ENCODE measurements at regions not wholly inside any gene's neighbourhood (a gene's known extent, or its start where the extent isn't known, plus 50 kb on each side); places are given as distances from the start of the nearest gene placed in this dataset.
"Not testable (repeated sequence)": the region's sequence is repeated elsewhere in the genome, so short reads cannot be mapped to it uniquely, and the experiment has no call there.

DNA sequence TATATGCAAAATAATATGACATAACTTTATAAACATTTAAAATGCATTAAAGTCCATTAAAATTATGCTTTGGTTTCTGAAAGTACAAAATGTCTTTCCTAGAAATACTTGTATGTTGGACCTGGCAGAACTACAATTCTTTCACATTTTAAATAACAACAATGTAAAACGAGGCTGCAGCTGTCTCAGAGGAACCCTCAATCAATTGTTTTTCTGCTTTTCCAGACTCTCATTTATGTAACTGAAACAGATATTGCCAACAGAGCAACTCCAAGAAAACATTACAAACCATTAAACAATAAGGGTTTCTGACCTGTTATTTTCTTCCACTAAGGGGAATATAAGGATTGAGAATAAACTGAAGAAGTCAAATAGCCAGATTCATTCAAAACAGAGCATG is 1193.4 kb downstream of the NCAM2 start:
- no peak for DNase-seq

DNA sequence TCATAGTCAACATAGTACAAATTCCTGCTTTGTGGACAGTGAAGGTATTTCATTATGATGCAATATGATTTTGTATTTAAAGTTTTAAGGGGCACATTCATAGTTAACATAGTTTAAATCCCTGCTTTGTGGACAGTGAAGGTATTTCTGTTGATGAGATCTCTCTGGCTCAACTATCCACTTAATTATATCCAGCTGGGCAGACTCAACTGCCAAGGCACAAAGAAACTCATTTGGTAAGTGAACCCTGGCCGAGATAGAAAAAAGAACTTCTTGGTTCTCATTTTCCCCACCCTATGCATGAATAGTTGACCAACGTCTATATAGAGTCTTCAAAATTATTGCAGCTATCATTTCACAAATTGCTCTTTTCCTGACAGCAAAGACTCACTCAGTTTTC is 1194.6 kb downstream of the NCAM2 start:
- no peak for DNase-seq

DNA sequence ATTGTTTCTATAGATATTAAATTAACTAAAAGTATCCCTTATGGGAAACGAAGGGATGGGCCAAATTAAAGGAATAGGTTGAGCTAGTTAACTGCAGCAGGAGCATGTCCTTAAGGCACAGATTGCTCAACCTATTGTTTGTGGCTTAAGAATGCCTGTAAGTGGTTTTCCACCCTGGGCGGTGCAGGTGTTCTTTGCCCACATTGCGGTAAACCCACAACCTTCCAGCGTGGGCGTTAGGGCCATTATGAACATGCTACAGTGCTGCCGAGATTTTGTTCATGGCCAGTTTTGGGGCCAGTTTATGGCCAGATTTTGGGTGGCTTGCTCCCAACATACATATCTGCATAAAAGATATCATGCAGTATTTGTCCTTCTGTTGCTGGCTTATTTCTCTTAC is 1196.8 kb downstream of the NCAM2 start:
- not testable (repeated sequence) for DNase-seq

DNA sequence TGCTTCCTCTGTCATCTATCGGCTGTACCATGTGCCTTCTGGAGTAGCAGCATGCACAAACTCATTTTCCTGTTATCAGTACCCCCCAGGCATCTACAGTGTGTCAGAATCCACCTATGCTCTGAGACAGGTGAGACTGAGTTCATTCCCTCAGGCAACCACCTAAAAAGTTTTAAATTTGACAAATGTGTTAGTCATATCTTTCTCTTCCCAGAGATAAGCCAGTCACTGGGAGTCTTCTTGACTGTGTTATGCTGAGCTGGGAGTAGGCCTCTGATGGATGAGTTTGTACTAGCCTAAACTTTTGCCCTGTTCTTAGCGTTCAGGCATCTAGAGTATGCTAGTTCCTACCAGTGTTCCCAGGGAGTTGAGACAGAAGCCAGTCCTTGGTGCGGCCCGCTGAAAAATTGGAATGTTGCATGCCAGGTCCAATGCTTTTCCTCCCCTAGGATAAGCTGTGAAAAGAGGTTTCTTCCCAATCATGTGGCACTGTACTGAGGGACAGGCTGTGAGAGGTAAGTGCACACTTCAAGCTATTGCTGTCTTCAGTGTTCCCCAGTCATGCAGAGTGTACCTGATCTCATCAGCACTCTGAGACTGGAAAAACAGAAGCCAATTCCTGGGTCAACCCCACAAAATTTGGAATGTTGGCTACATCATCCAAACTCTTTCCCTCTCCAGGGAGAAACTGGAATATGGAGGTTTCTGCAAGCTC is 1202.3 kb downstream of the NCAM2 start:
- DNase-seq: no peak

DNA sequence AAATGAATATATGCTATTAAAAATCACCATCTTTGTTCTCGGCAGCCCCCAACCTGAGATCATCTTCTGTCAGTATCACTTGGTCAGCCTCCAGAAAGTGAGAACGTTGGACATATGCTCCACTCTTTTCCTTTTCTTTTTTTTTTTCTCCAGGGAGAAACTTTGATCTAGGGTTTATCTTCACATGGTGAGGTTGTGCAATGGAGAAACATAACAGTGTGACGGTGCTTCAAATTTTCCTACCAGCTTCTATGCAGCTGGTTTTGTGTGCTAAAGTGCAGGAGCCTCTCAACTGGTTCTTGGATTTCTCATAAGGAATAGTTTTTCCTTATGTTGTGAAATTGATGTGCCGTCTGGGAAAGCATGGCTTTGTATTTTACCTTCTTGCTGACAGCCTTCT is 1202.9 kb downstream of the NCAM2 start:
- no peak for DNase-seq

DNA sequence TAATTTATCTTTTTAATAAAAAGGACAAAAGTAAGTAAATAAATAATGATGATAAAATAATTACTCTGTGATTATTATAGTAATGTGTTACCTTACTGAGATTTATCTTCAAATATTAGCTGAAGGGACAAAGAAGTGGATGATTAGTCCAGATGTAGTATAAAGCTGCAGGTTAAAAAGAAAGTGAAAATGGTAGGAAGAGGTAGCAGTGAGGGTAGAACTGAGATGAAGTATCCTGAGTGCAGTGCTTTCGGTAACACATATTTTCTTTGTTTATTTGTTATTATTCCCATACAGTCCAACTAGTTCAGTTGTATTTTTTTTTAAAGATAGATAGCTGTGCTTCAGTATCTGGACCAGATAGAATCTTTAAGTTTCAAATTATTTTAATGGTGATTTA is 1203.5 kb downstream of the NCAM2 start:
- no peak for DNase-seq

DNA sequence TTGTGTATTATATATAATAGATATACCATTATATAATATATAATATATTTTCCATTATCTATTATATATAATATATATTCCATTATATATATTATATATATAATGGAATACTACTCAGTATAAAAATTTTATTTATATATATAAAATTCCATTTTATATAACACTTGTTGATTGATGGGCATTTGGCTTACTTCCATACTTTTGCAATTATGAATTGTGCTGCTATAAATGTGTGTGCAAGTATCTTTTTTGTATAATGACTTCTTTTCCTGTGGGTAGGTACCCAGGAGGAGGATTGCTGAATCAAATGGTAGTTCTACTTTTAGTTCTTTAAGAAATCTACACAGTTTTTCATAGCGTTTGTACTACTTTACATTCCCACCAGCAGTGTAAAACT is 1211.1 kb downstream of the NCAM2 start:
- DNase-seq: no peak

DNA sequence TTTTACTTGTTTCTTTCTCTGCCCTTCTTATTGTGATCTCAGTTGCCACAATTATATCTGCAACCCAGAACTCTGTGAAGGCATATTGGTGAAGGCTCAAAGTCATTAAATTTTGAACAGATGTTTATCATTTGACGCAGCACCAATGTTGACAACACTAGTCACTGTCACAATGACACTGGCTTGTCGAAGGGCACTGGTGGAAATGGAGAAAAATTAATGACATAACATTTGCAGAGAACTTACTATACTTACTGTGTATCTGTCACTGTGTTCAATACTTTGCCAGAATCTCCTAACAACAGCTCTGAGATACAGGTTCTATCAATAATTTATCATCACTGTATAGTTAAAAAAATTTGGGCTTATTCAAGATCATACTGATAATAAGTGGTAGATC is 1213.7 kb downstream of the NCAM2 start:
- DNase-seq: no peak

DNA sequence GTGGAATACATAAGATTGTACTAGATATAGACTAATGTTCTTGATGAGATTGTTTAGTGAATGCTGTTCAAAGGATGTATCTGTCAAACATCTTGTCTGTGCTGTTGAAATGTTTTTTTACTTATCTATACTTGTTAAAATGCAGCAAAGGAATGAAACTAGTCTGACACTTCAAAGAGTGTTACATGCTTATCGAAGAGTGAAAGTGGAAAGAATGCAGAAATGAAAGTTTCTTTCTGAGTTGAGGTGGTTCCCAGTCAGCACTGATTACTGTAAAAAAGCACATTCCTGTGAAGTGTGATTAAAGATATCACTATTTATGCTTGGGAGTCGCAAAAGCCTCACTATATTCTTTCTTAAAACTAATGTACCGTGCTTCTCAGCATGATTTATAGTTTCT is 1225.2 kb downstream of the NCAM2 start:
- no peak for DNase-seq

DNA sequence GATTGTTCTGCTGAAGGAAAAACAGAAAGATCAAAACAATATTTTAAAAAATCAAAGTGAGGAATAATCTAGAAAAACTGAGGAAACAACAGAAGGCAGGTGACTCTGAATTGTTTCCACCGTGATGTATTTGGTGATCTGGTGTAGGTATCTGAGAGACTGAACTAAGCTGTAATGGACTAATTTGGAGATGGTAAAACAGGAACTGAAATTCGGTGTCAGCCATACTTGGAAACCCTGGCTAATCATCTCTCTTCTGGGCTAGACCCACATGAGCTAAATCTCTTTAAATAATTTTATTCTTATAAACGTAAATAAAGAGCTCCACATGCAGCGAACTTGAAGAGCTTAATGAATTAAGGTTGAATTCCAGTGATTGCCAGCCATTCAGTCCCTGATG is 1226.1 kb downstream of the NCAM2 start:
- DNase-seq: no peak

DNA sequence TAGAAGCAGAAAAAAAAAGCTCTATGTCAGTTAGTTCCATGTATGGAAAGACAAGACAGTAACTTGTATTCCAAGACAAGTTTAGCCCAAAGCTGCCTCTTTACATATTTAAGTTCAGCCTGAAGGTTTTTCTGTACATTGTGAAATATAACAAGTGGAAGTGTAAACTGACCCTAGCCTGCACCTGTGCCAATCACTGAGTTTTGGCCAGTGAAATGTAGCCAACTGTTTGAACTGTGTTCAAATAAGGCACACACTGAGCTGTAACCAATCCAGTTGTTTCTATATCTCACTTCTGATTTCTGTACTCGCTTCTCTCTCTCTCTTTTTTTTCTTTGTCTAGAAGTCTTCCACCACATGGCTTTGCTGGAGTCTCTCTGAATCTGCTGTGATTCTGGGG is 1227.1 kb downstream of the NCAM2 start:
- no peak for DNase-seq

DNA sequence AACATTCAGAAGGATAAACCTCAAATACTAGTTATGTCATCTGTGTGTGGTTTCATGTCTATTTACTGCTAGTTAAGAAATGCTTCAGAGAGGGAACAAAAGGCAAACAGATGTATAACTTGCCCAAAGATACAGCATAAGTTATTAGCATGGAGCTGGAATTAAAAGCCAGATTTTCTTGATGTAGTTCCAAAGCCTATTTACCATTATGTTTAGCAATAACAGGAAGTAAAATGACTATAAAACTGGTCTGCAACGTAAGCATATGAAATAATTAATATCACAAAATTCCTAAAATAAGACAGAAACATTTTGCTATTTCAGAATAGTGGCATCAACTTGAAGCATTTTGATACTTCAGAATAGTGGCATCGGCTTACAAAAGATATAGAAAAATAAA is 1232.8 kb downstream of the NCAM2 start:
- no peak for DNase-seq

DNA sequence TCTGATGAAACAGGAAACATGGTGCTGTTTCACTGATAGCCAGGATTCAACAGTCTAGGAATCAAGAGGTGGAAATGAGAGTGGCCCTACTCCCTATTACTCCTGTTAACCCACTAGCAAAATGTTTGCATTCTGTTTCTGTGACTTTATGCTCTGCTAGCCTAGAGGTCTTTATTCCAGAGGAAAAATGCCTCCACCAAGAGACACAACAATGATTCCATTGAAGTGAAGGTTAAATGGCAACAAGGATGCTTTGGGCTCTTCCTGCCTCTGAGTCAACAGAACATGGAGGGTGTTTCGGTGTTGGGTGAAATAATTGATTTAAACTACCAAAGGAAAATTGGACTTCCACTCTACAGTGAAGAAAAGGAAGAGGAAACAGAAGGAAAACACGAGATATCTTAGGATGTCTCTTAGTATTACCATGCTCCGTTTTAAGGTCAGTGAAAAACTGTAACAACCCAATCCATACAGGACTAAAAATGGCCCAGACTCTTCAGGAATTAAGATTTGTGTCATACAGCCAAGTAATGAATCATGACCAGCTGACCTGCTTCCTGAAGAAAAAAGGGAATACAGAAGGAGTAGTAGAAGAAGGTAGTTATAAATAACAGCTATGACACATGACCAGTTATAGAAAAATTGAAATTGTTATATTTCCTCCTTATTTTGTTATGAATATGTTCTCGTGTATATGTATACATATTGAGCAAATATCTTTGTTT is 1237.8 kb downstream of the NCAM2 start:
- no peak for DNase-seq

DNA sequence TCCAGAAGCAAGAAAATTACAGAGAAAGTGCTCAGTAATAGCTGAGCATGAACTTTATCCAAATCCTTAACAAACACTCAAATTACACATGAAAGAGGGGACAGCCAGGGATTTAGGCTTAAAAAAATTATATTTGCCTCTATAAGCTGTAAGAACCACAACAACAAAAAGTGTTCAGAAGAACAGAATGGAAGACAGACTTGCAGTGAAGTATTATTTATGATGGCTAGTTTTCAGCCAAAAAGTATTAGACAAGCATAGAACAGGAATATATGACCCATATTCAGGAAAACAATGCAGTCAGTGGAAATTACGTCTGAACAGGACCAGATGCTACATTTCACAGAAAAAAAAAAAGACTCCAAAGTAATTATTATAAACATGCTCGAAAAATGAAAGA is 1246.3 kb downstream of the NCAM2 start:
- DNase-seq: no peak

DNA sequence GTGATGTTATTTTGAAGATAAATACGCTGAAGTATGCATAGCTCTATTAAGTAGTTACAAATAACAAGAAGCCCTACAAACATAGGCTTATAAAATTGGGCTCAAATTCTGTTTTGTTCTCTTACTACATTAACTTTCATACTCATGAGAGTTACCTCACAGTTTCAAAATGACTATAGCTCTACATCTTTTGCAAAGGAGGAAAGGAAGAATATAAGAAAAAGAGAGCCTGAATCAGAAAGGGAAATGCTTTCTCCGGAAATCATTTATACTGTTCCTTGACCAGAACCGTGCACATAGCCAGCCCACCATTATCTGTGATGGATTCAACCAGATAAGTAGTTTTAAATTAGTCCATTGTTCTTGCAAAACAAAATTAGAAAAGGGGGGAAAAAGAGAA is 1252.1 kb downstream of the NCAM2 start:
- no peak for DNase-seq

DNA sequence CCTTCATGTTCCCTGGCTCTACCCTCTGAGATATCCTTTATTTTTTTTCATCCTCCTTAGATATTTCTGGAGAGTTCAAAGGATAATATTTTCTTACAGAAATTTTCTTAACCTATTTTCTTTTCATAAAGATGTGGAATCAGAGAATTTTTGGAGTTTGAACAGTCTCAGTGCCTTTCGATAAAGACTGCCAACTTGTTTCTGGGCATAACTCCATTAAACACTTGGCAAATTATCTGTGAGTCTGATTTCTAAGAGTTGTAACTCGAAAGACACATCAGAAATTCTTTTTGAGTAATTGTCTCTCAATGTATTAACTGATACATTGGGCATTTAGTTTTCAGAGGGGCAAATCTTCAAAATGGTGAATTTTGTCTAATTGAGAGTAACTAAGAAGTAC is 1255.6 kb downstream of the NCAM2 start:
- no peak for DNase-seq

DNA sequence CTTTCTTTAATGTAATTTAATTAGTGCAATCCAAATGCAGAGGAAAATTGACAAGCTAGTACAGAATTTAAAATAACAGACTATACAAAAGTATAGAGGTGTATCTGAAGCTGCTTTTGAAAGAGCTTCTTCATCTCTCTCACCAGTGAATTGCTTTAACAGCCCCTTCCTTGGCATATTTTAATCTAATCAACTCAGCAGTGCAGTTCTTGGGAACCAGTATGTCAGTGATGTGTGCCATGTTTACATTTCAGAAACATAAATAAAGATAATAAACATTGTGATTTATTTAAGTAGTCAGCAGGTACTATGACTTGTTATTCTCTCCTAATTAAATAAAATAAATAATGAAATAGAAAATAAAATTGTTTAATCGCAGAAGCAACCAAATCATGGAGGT is 1260.6 kb downstream of the NCAM2 start:
- DNase-seq: no peak

DNA sequence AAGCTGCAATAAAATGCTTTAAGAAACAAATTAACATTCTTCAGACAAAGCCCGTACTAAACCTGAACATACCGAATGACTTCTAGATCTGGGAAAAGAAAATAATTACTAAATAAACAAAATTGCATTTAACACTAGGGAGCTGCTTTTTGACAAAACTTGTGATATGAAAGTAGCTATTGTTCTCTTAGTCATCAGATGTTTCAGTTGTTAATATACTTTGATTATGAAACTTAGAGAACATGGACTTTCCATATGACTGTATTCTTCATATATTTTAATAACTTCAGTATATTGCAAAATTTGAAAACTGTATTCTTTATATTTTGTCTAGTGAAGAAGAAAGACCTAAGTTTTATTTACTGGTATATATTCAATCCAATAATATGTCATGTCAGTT is 1262.1 kb downstream of the NCAM2 start:
- no peak for DNase-seq

DNA sequence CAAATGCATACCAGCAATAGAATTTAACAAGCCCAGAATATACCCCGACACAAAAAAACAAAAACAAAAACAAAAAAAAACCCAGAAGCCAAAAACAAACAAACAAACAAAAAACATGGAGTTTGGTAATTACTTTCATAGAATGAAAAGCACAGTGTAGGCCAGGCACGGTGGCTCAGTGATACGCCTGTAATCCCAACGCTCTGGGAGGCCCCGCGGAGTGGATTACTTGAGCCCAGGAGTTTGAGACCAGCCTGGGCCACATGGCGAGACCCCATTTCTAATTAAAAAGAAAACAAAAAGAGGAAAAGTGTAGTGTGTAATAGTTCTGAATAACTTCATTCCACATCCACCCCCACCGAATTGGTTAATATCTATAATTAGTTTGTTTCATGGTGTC is 1265.7 kb downstream of the NCAM2 start:
- no peak for DNase-seq

DNA sequence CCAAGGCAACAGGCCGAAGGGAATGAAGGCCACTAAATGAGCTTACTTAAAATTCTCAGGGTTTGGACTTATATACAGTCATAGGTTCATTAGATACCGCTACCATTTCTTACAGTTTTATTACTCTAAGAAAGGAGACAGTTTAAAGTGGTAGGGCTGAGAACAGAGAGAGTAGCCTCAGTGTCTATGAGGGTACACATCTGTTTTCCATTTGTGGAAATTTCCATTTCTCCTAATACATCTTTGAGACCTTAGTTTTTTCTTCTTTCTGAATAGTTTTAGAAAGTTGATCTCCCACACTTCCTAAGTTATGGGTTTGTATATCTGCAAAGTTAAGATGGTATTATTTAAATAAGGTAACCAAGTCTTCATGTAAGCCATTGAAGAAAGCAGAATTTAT is 1279.1 kb downstream of the NCAM2 start:
- no peak for DNase-seq

DNA sequence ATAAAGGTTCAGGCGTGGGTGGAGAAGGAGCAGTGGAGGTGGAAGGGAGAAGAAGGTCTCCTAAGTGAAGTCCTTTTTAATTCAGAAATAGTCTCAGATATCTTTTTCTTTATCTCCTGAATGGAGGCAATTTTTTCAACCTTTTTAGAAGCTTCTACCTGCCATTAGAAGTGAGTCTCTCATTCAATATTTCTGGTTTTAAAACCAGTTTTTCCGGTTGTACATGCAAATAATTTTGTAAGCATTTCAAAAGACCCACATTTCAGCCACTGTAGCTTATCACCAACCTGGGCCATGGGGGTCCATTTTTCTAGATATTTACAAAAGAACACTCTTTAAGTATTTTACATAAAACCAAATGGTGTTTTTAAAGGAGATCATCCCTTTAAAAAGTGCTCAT is 1280.2 kb downstream of the NCAM2 start:
- no peak for DNase-seq

DNA sequence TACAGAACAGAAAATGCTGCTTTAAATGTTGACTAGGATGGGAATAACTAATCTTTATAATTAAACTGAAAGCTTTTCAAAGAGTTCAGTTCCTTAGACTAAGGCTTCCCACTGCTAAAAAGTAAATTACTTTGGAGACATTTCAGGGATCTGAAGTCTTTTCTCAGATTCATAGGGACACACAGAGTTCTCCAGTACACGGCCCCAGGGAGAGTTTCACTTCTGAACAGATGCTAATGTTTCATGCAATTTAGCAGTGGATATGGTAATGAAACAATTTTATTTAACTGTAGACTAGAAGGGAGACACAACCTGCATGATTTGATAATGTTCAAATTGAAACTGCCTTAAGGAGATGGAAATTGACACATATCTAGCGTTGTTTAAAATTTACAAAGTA is 1282.6 kb downstream of the NCAM2 start:
- DNase-seq: no peak

DNA sequence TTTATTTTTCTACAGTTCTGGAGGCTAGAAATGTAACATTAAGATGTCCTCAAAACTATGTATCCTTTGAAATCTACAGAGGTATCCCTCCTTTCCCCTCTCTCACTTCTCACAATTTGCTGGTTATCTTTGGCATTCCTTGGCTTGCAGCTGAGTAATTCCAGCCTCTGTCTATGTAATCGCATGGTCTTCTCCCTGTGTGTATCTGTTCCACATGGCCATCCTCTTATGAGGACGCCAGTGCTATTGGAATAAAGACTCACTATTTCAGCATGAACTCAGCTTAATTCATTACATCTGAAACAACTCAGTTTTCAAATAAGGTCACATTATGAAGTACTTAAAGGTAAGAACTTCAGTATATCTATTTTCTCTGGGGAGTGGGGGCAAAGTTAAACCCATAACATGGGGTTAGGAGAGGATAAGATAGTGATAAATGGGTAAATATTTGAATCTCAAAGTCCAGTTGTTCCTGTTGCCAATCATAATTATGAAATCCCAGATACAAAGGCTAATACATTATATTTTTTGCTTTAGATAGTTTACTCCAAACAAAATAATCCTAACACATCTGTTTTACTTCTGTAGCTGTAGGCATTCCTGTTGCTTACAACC is 1290.8 kb downstream of the NCAM2 start:
- DNase-seq: no peak

DNA sequence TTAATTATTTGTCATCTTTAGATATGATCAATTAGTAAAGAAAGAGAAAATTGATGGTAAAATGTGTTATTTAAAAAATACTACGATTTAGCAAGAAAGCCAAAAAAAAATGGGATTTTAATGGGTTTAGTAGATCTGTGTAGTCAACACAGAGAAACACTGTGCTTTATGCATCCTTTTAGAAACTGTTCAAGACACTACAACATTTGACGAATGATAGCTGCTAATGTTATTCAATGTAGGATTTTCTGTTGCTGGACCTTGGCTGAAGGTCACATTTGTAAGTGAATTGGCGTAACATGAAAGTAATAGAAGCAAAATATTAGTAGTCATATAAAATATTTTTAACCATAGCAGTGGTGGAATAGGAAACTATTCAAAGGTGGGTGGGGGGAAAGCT is 1293.9 kb downstream of the NCAM2 start:
- DNase-seq: no peak

DNA sequence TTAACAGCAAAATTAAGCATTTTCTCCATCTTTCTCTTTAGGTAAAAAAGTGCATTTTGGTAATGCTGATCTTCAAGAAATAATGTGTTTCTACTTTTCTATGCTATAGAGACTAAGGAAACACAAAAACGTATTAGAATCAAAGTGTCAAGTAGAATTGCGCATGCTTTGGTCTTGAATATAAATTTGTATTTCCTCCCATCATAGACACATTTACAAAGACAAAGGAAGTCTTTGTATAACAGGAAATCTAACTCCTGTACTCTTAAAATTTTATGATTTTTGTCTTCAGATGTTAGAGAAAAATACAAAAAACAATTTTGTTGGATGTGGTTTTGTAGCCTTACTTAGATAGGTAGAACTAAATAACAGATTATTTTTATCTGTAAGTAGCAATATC is 1299.4 kb downstream of the NCAM2 start:
- DNase-seq: no peak

Data from COR-L47 (cell line).